SJCRH30 (cell line): ENCODE measurements at regions not wholly inside any gene's neighbourhood (a gene's known extent, or its start where the extent isn't known, plus 50 kb on each side); places are given as distances from the start of the nearest gene placed in this dataset.

ENCODE experiments used
- DNase-seq, 2 experiments: peaks; one replicate each; pipeline ENCODE4 v3.0.0-alpha.2; 2015 to 2020
- H3K27ac ChIP-seq: fragments of 250-450 bp; sonication (Bioruptor Pico); 2 replicates; pipeline ENCODE4 v1.5.1; 2020; ENCODE audit warnings: mild to moderate bottlenecking, moderate library complexity
- H3K27me3 ChIP-seq: fragments of 250-450 bp; sonication (Bioruptor Pico); 2 replicates; pipeline ENCODE4 v1.5.1; 2020; ENCODE audit warnings: mild to moderate bottlenecking, moderate library complexity
- H3K36me3 ChIP-seq: fragments of 250-450 bp; sonication (Bioruptor Pico); 2 replicates; pipeline ENCODE4 v1.5.1; 2020; ENCODE audit warnings: mild to moderate bottlenecking, moderate library complexity
- H3K4me1 ChIP-seq: fragments of 250-450 bp; sonication (Bioruptor Pico); 2 replicates; pipeline ENCODE4 v1.5.1; 2020; ENCODE audit warnings: mild to moderate bottlenecking, moderate library complexity
- H3K4me3 ChIP-seq: fragments of 250-450 bp; sonication (Bioruptor Pico); 2 replicates; pipeline ENCODE4 v1.5.1; 2020; ENCODE audit warnings: mild to moderate bottlenecking, moderate library complexity
- H3K9me3 ChIP-seq: fragments of 250-450 bp; sonication (Bioruptor Pico); replicated peaks from 2 replicates; pipeline ENCODE4 v1.5.1; 2020; ENCODE audit warnings: mild to moderate bottlenecking, moderate library complexity

- Histone ChIP-seq H3K36me3 (no peaks in the 10 kb centered on the region), H3K27ac (no peak overlapping the region), H3K27me3 (no peaks in the 10 kb centered on the region), H3K9me3 (no peaks in the 10 kb centered on the region), H3K4me1 (no peaks in the 10 kb centered on the region), H3K4me3 (no peak overlapping the region)
- no peak for DNase-seq
These were observed 153.0 kb upstream of the CAND1 start for GRCh38 chr12:67116134-67116533.

GRCh38 chr12:67122584-67122983 is 146.6 kb upstream of the CAND1 start:
- H3K9me3 ChIP-seq, result no peaks in the 10 kb centered on the region
- no peak for DNase-seq
- no peaks in the 10 kb centered on the region for H3K27me3 ChIP-seq
- no peak overlapping the region for H3K4me3 ChIP-seq
- no peaks in the 10 kb centered on the region for H3K4me1 ChIP-seq
- H3K27ac ChIP-seq, result no peak overlapping the region
- H3K36me3 ChIP-seq, result no peaks in the 10 kb centered on the region

DNA sequence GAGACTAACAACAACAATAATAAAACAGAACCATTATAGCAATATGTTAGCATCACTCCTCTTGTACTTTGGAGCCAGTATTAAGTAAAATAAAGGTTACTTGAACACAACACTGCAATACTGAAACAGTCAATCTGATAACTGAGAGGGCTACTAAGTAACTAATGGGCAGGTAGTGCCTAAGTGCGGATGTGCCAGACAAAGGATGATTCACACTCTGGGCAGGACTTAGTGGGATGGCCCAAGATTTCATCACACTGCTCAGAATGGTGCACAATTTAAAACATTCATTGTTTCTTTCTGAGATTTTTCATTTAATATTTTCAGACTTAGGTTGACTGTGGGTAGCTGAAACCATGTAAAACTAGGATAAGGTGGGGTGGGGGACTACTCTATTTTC is 131.9 kb upstream of the CAND1 start:
- H3K27ac ChIP-seq, result no peak overlapping the region
- H3K9me3 ChIP-seq, result no peaks in the 10 kb centered on the region
- H3K4me1 ChIP-seq, result no peaks in the 10 kb centered on the region
- no peak overlapping the region for H3K4me3 ChIP-seq
- no peak for DNase-seq
- H3K36me3 ChIP-seq, result no peaks in the 10 kb centered on the region
- no peaks in the 10 kb centered on the region for H3K27me3 ChIP-seq

GRCh38 chr12:67141296-67142018 is 127.7 kb upstream of the CAND1 start:
- Histone ChIP-seq H3K27ac (no peak overlapping the region), H3K27me3 (no peaks in the 10 kb centered on the region), H3K36me3 (no peaks in the 10 kb centered on the region), H3K4me1 (no peaks in the 10 kb centered on the region), H3K9me3 (no peaks in the 10 kb centered on the region), H3K4me3 (no peak overlapping the region)
- DNase-seq, result no peak

DNA sequence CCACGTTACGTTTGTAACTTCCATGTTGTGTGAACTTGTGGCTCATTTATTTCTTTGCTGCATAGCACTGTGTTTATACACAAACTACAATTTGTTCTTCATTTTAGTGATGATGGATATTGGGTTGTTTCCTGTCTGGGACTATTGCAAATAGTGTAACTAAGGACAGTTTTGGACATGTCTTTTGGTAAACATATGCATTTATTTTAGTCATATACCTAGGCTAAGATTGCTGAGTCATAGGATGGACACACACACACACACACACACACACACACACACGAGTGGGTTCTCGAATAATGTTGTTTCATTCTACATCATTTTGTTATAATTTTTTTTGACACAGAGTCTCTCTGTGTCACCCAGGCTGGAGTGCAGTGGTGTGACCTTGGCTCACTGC is 123.5 kb upstream of the CAND1 start:
- Histone ChIP-seq H3K27ac (no peak overlapping the region), H3K4me1 (no peaks in the 10 kb centered on the region), H3K27me3 (no peaks in the 10 kb centered on the region), H3K9me3 (no peaks in the 10 kb centered on the region), H3K36me3 (no peaks in the 10 kb centered on the region), H3K4me3 (no peak overlapping the region)
- DNase-seq, result no peak

DNA sequence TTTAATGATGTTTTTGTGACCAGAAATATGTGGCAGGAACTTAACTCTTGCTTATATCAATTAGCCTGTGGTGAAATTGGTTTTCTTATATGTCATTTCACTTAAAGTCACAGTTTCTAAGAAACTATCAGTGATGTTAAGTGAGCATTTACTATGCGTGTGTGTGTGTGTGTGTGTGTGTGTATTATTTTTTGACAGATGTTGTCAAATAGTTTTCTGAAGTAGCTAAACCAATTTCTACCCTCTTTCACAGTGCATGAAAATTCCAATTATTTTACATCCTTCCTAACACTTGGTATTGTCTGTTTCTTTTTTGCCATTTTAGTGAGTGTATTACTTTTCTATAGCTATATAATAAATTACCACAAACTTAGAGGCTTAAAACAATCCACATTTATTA is 122.1 kb upstream of the CAND1 start:
- no peaks in the 10 kb centered on the region for H3K27me3 ChIP-seq
- H3K4me3 ChIP-seq, result no peak overlapping the region
- DNase-seq, result no peak
- no peaks in the 10 kb centered on the region for H3K9me3 ChIP-seq
- no peaks in the 10 kb centered on the region for H3K4me1 ChIP-seq
- H3K27ac ChIP-seq, result no peak overlapping the region
- H3K36me3 ChIP-seq, result no peaks in the 10 kb centered on the region

DNA sequence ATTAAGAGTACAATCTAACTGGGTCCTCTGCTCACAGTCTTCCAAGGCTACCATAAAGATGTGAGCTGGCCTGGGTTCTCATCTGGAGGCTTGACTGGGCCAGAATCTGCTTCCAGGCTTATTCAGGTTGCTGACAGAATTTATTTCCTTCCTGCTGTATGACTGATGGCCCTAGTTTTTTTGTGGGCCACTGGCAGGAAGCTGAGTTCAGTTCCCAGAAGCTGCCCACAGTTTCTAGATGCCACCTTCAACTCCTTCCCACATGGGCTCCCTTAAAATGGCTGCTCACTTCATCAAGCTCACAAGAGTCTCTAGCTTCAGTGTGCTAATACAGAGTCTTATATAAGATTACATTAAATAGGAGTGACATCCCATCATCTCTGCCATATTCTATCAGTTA is 121.7 kb upstream of the CAND1 start:
- H3K27ac ChIP-seq, result no peak overlapping the region
- H3K36me3 ChIP-seq, result no peaks in the 10 kb centered on the region
- H3K4me1 ChIP-seq, result no peaks in the 10 kb centered on the region
- H3K4me3 ChIP-seq, result no peak overlapping the region
- no peak for DNase-seq
- H3K27me3 ChIP-seq, result no peaks in the 10 kb centered on the region
- H3K9me3 ChIP-seq, result no peaks in the 10 kb centered on the region

GRCh38 chr12:67148265-67148664 is 120.9 kb upstream of the CAND1 start:
- DNase-seq, result no peak
- H3K4me1 ChIP-seq, result no peaks in the 10 kb centered on the region
- H3K36me3 ChIP-seq, result no peaks in the 10 kb centered on the region
- H3K4me3 ChIP-seq, result no peak overlapping the region
- no peaks in the 10 kb centered on the region for H3K27me3 ChIP-seq
- H3K9me3 ChIP-seq, result no peaks in the 10 kb centered on the region
- H3K27ac ChIP-seq, result no peak overlapping the region

DNA sequence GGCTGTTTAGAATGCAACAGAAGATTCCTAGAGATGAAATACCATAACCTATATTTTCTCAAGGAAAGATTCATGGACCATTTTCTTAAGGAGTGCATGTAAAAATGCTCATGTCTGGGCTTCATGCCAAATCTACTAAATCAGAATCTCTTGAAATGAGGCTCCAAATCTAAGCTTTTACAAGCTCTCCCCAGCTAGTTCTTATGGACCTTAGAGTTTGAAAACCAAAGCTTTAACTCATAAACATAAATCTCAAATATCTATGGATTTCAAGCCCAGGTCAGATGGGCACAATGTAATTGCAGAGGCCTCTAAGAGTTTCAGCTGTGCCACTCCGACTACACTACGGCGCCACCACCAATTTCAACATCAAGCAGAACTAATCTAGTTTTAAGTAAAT is 117.3 kb upstream of the CAND1 start:
- H3K4me3 ChIP-seq, result no peak overlapping the region
- peaks cover 9% of the 10 kb centered on the region; the same call in 1 of the 2 replicates for H3K4me1 ChIP-seq
- DNase-seq, result peak; percentile 7 to 15
- H3K36me3 ChIP-seq, result no peaks in the 10 kb centered on the region
- H3K27me3 ChIP-seq, result no peaks in the 10 kb centered on the region
- peak overlapping the region; percentile 48; the same call in 1 of the 2 replicates for H3K27ac ChIP-seq
- H3K9me3 ChIP-seq, result no peaks in the 10 kb centered on the region

DNA sequence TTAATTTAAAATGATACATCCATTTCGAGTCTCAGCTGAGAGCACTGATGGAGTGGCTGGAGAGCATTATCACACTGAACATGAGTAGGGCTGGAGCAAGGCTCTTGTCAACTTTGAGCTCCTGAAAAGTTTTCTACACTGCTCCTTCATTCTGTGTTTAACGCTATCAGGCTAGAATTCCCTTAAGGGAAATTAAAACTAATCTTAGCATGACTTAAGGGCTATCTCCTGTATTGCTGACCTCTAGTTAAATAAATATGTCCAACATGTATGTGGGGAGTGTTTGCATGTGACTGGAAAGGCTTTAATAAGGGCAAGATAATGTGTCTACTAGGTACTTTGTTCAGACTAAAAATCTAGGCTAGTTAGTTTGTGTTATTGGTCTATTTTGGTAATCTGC is 116.7 kb upstream of the CAND1 start:
- Histone ChIP-seq H3K4me3 (no peak overlapping the region), H3K9me3 (no peaks in the 10 kb centered on the region), H3K4me1 (peaks cover 9% of the 10 kb centered on the region; the same call in 1 of the 2 replicates), H3K36me3 (no peaks in the 10 kb centered on the region), H3K27ac (peak overlapping the region; percentile 48; the same call in 1 of the 2 replicates), H3K27me3 (no peaks in the 10 kb centered on the region)
- DNase-seq, result peak in 1 of 2 experiments; percentile 6

DNA sequence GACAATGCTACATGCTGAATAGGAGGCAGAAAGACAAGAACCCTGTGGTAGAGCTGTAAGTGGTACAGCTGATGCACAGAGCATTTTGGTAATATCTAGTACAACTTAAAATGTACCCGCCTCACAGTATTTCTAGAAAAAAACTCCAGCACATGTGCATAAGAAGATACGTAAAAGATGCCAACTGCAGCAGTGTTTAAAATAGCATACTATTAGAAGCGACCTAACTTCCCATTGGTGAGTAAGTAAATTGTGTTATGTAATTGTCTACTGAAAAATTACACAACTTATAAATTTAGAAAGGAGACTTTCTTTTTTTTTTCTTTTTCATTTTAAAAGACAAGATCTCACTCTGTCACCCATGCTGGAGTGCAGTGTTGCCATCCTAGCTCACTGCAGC is 114.3 kb upstream of the CAND1 start:
- no peak for DNase-seq
- H3K9me3 ChIP-seq, result no peaks in the 10 kb centered on the region
- H3K4me1 ChIP-seq, result peaks cover 9% of the 10 kb centered on the region; the same call in 1 of the 2 replicates
- H3K36me3 ChIP-seq, result no peaks in the 10 kb centered on the region
- no peak overlapping the region for H3K27ac ChIP-seq
- no peaks in the 10 kb centered on the region for H3K27me3 ChIP-seq
- H3K4me3 ChIP-seq, result no peak overlapping the region

DNA sequence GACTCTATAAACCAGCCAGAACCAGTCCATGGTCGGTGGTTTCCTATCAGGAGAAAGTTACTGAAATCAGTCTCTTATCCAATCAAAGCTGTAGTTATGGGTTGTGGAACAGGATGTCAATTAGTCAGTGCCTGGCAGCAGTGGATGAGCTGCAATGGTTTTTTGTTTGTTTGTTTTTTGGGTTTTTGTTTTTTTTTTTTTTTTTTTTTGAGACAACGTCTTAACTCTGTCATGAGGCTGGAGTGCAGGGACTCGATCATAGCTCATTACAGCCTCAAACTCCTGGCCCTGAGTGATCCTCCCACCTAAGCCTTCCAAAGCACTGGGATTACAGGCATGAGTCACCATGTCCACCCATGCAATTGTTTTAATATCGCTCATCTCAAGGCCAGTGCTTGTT is 113.3 kb upstream of the CAND1 start:
- Histone ChIP-seq H3K27me3 (no peaks in the 10 kb centered on the region), H3K4me1 (peaks cover 9% of the 10 kb centered on the region; the same call in 1 of the 2 replicates)
- peak; percentile 59 to 76 for DNase-seq

DNA sequence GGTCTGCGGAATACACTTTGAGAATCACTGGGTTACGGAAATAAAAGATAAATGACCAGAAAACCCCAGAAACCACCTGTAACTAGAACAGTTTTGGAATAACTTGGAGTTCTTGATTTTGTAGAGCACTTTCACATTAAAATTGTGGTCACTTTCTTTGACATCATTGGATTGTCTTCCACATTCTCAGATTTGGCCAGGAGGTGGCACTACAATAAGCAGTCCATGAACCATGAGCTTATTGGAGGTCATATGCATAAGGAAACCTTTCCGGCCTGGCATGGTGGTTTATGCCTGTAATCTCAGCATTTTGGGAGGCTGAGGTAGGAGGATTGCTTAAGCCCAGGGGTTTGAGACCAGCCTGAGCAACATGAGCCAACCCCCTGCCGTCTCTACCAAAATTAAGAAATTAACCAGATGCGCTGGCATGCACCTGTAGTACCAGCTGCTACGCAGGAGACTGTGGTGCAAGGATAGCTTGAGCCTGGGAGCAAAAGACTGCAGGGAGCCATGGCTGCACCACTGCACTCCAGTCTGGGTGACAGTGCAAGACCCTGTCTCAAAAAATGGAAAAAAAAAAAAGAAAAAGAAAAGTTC is 107.7 kb upstream of the CAND1 start:
- H3K4me1 ChIP-seq, result 0 out of 2 replicates have a peak, but pooled peaks cover 1% of the 10 kb centered on the region
- H3K27me3 ChIP-seq, result no peaks in the 10 kb centered on the region
- no peak overlapping the region for H3K27ac ChIP-seq
- H3K4me3 ChIP-seq, result no peak overlapping the region
- no peaks in the 10 kb centered on the region for H3K9me3 ChIP-seq
- peak; percentile 19 to 63 for DNase-seq
- H3K36me3 ChIP-seq, result no peaks in the 10 kb centered on the region

More for the DNA sequence above, 113.3 kb upstream of the CAND1 start:
- no peaks in the 10 kb centered on the region for H3K9me3 ChIP-seq
- no peak overlapping the region for H3K4me3 ChIP-seq
- H3K27ac ChIP-seq, result peak overlapping the region; percentile 53
- H3K36me3 ChIP-seq, result no peaks in the 10 kb centered on the region

DNA sequence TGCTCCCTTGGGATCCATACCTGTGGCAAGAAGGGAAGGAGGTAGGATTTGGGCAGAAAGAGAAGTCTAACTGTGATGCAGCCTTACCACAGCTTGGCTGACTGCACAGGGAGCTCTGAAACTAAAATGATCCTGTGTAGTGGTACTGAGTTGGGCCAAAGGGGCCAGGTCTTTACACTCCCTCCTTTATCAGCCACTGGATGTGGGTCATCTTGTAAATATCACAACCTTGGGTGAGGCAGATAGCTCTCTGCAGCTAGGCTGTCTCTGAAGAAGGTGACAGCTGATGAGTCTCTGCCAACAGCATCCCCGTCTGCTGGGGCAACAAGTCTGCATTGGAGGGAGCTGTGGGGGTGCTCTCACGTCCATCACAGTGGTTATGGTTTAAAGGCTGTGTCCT is 95.9 kb upstream of the CAND1 start:
- H3K4me3 ChIP-seq, result no peak overlapping the region
- H3K36me3 ChIP-seq, result no peaks in the 10 kb centered on the region
- no peaks in the 10 kb centered on the region for H3K9me3 ChIP-seq
- H3K27ac ChIP-seq, result no peak overlapping the region
- H3K4me1 ChIP-seq, result no peaks in the 10 kb centered on the region
- no peak for DNase-seq
- H3K27me3 ChIP-seq, result no peaks in the 10 kb centered on the region

GRCh38 chr12:67182551-67182950 is 86.6 kb upstream of the CAND1 start:
- Histone ChIP-seq H3K27ac (no peak overlapping the region), H3K36me3 (no peaks in the 10 kb centered on the region), H3K9me3 (no peaks in the 10 kb centered on the region; the same call in 1 of the 2 replicates), H3K4me1 (no peaks in the 10 kb centered on the region), H3K27me3 (no peaks in the 10 kb centered on the region), H3K4me3 (no peak overlapping the region)
- DNase-seq, result no peak

- Histone ChIP-seq H3K27me3 (no peaks in the 10 kb centered on the region), H3K27ac (no peak overlapping the region), H3K4me1 (no peaks in the 10 kb centered on the region), H3K9me3 (no peaks in the 10 kb centered on the region), H3K36me3 (no peaks in the 10 kb centered on the region), H3K4me3 (no peak overlapping the region)
- DNase-seq, result peak; percentile 50 to 73
These were observed 75.5 kb upstream of the CAND1 start for GRCh38 chr12:67193704-67194103.
